ENCODE measurements at regions not wholly inside any gene's neighbourhood (a gene's known extent, or its start where the extent isn't known, plus 50 kb on each side); places are given as distances from the start of the nearest gene placed in this dataset.

DNA sequence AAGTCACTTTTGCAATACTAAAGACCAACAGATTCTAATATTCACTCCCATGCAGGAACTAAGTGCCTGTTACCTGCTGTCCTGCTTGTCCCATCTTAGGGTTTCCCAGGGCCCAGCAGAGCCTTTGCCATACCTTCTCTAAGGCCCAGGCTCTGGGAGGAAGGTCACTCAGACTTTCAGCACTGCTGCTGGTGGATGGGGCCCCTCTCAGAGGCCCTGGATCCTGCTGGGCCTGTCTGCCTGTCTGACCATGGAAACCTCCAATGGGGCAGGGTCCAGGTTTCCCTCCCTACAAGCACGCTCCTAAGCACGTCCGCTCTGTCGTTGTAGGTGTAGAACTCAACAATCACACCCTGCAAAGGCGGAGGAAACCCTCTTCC is 75.1 kb downstream of the RRM2 start:
- ChIA-PET CTCF (no interaction called here), POLR2A (no interaction called here)

- CTCF ChIA-PET, result interaction anchor here (0.6 kb wide), 1 partner anchor 155 kb away, joined by 3 read pairs; no protein-coding TSS in a partner anchor
- POLR2A ChIA-PET, result interaction anchor here (0.6 kb wide), 1 partner anchor 492 kb away, joined by 8 read pairs; no protein-coding TSS in a partner anchor
Measured at GRCh38 chr2:10198482-10198881, 75.9 kb downstream of the RRM2 start.

DNA sequence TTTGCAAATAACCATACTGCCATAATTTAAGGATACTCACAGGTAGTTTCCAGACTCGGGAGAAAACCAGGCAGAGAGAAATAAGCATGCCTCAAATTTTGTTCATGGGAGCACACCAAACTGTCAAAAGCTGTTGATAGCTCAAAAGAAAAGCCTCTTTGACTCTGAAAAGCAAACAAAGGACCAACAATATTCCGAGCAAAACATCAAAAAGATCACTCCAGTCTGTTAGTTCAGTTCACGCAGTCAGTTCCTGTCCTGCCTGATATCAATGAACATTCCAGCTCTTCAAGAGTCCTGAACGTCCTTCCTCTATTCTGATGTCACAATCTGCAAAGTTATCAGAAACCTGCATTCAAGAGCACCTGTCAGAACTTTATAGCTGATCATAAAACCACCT is 78.7 kb downstream of the RRM2 start:
- CTCF ChIA-PET, result interaction anchor here (0.7 kb wide), 1 partner anchor 14 kb away, joined by 3 read pairs; no protein-coding TSS in a partner anchor
- POLR2A ChIA-PET, result no interaction called here

GRCh38 chr2:10202131-10202665 is 79.7 kb downstream of the RRM2 start:
- CTCF ChIA-PET, result no interaction called here
- POLR2A ChIA-PET, result no interaction called here

- ChIA-PET CTCF (no interaction called here), POLR2A (no interaction called here)
Measured at GRCh38 chr2:10204326-10205161, 82.0 kb downstream of the RRM2 start.

GRCh38 chr2:10205162-10205475 is 82.6 kb downstream of the RRM2 start:
- POLR2A ChIA-PET, result no interaction called here
- CTCF ChIA-PET, result no interaction called here

- ChIA-PET POLR2A (interaction anchor here (0.7 kb wide), 1 partner anchor 60 kb away, joined by 4 read pairs; no protein-coding TSS in a partner anchor), CTCF (interaction anchor here (0.7 kb wide), 1 partner anchor 40 kb away, joined by 3 read pairs; no protein-coding TSS in a partner anchor)
Measured at GRCh38 chr2:10208736-10209135, 86.2 kb downstream of the RRM2 start.

DNA sequence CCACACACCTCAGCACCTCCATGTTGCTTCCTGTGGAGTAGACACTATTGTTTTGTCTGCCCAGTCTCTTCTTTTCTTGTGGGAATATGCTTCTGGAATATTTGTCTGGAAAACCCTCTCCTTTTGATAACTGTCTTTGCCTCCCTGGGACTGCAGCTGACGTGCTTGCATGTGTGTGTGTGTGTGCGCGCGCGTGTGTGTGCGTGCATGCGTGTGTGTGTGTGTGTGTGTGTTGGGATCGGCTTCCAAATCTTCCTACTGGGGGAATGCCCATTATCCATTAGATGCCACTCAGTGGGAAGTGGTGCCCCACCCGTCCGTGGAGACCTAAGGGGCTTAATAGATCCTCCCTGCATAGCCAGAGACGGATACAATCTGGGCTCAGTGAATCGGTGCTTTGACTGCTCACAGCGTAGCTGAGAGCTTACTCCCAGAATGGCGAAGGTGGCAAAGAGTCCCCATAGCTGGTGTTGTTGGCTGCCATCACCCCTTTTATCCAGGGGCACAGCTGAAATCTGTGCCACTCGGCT is 86.9 kb downstream of the RRM2 start:
- POLR2A ChIA-PET, result no interaction called here
- CTCF ChIA-PET, result no interaction called here

DNA sequence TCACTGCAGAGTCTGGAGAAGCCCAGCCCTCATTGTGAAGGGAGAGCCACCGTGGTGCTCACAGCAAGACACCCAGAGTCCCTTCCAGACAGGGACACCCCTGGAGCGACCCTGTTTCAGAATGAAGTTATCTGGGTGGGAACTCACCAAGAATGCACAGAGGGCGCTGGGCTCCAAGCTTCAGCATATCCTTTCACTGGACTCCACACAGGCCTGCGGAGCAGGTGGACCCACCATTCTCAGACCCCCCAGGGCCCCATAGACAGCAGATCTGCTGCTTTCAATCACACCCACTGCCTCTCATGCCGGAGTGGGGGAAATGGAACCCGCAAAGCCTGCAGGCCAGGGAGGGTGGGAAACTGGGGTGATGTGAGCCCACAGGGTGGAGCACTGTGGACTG is 87.8 kb downstream of the RRM2 start:
- POLR2A ChIA-PET, result no interaction called here
- CTCF ChIA-PET, result no interaction called here

DNA sequence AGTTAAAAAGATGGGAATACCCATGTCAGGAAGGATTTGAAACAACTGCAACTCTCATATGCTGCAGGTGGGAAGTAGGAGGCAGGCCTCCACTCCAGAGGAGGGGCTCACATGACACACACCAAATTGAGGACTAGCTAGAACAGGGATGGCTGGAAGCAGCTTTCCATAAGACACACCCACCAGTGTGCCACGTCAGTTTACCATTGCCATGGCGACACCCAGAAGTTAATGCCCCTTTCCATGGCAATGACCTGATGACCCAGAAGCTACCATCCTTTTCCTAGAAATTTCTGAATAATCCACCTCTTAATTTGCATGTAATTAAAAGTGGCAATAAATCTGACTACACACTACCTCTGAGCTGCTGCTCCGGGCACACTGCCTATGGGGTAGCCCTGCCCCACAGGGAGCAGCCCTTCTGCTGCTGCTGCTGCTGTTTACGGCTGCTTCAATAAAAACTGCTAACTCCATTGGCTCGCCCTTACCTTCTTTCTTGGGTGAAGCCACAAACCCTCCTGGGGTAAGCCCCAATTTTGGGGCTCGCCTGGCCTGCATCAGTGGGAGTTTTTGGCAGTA is 89.4 kb downstream of the RRM2 start:
- ChIA-PET CTCF (no interaction called here), POLR2A (interaction anchor here (0.6 kb wide), 1 partner anchor 460 kb away, joined by 4 read pairs; no protein-coding TSS in a partner anchor)

- POLR2A ChIA-PET, result interaction anchor here (0.6 kb wide), 1 partner anchor 195 kb away, joined by 4 read pairs; no protein-coding TSS in a partner anchor
- CTCF ChIA-PET, result no interaction called here
Measured at GRCh38 chr2:10212827-10213226, 89.9 kb upstream of the HPCAL1 start.

- ChIA-PET CTCF (no interaction called here), POLR2A (no interaction called here)
Measured at GRCh38 chr2:10214179-10214578, 88.5 kb upstream of the HPCAL1 start.

- POLR2A ChIA-PET, result no interaction called here
Measured at GRCh38 chr2:10215393-10215935, 87.2 kb upstream of the HPCAL1 start.

GRCh38 chr2:10216677-10217488 is 85.8 kb upstream of the HPCAL1 start:
- CTCF ChIA-PET, result no interaction called here
- POLR2A ChIA-PET, result no interaction called here

More at GRCh38 chr2:10215393-10215935, 87.2 kb upstream of the HPCAL1 start:
- CTCF ChIA-PET, result interaction anchor here (0.8 kb wide), 1 partner anchor 14 kb away, joined by 3 read pairs; no protein-coding TSS in a partner anchor

DNA sequence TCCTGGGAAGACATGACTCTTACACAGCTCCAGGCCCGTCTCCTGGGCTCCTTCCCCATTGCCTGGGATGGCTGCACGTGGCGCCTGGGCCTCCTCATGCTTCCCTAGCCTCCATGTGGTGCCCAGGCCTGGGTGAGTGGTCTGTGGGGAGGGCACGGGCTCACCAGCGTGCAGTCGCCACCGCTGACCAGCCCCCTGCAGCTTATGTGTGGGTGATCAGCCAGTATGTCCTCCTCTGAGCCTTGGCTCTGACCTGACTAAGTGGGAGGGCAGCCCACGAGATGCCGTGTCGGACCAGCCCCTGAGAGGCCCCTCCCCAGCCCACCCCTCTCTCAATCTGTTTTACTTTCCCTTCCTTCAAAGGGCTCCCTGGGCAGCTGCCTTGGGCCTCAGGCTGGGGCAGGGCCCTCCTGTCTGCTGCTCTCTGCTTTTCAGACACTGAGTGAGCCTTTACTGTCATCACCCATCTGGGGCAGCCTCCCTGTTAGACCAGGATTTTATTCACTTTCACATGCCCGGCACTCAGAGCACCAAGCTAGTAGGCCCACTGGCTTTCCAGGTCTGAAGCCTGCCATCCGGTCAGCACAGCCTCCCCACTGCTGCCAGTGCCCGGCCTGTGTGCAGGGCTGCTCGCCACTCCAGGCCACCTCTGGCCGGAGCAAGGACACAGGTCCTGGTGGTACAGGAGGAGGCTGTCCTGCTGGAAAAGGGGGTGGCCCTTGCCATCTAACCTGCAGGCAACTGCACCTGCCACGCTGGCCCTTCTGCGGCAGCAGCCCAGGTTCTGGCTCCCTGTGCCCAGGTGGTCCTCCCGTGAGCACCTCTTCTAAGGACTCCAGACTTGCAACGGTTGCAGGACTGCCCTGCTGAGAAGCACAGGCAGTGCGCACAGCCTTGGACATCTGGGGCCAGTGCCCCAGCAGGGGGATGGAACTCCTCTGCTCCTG is 84.9 kb upstream of the HPCAL1 start:
- POLR2A ChIA-PET, result no interaction called here
- CTCF ChIA-PET, result no interaction called here

DNA sequence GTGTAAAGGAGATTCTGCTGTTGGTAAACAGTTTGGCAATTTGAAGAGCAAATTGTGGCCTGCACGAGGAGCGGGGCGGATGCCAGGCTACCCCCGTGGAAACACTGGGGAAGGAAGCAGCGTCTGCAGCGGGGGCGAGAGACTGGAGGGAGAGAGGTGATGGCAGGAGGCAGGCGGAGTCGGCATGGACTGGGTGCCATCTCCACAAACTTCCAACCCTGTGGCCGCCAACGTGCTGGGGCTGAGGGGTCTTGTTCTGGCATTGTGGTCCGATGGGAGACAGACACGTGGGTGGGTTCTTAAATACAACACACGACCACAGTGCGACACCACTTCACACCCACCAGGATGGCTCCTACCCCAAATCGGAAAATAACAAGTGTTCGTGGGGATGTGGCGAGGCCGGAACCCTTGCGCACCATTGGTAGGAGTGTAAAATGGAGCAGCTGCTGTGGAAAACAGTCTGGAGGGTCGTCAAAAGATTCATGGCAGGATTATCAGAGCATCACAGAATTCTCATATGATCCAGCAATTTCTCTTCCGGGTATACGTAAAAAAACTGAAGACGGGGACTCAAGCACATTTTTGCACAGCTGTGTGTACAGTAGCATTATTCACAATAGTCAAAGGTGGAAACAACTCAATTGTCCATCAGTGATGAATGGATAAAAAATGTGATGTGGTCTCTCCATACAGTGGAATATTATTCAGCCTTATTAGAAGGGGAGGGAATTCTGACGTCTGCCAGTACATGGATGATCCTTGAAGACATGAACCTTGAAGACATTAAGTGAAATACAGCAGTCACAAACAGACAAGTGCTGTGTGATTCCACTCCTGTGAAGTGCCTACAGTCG is 82.4 kb upstream of the HPCAL1 start:
- CTCF ChIA-PET, result interaction anchor here (0.6 kb wide), 1 partner anchor 768 kb away, joined by 4 read pairs; no protein-coding TSS in a partner anchor
- POLR2A ChIA-PET, result no interaction called here

DNA sequence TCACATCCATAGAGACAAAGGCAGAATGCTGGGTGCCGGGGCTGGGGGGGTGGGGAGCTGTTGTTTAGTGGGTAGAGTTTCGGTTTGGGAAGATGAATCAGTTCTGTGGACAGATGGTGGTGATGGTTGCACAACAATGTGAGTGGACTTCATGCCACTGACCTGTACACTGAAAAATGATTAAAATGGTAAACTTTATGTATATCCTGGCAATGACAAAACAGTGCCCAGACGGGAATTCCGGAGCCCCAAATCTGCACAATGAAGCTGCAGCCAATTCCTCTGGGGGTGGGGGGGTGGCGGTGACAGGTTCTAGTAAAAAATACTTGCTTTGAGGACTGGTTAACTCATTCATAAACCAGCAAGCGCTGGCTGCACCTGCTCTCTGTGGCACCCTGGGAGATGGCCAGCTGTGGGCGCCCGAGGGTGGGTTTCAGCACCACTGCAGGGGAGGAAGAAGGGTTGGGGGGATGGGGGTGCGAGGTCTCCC is 81.8 kb upstream of the HPCAL1 start:
- CTCF ChIA-PET, result interaction anchor here (0.6 kb wide), 1 partner anchor 769 kb away, joined by 4 read pairs; no protein-coding TSS in a partner anchor
- POLR2A ChIA-PET, result no interaction called here

Measured in activated CD8-positive, alpha-beta memory T cell treated with anti-CD3 and anti-CD28 coated beads for 36 hours (primary cell).